IMR-90 (cell line): ENCODE measurements at regions not wholly inside any gene's neighbourhood (a gene's known extent, or its start where the extent isn't known, plus 50 kb on each side); places are given as distances from the start of the nearest gene placed in this dataset.

ENCODE experiments used
- ATAC-seq: fragments of 200-7000 bp; cut with Tn5 transposase; 2 replicates; pipeline ENCODE4 v1.9.1; 2020; ENCODE audit warnings: low read depth, mild to moderate bottlenecking, moderate library complexity
- BruUV-seq: library from RNA; stranded (reverse); fragments of 400-500 nt; replicated peaks from 2 replicates; lab custom pipeline; 2021; lab: Mats Ljungman, UMichigan
- CTCF ChIA-PET: fragments of 300-600 bp; formaldehyde crosslinking; extraction: SDS; loops from one replicate; lab custom pipeline; 2021; ENCODE audit warnings: antibody characterized with exemption; lab: Yijun Ruan, JAX
- POLR2A ChIA-PET: fragments of 300-600 bp; sonication (Branson Sonifier 250); formaldehyde crosslinking; loops from one replicate; lab custom pipeline; 2022; ENCODE audit warnings: antibody characterized with exemption; ENCODE audit not compliant: unreplicated experiment; lab: Charles Lee
- DNase-seq: peaks from one replicate; pipeline ENCODE4 v3.0.0; 2013
- H2AFZ ChIP-seq: replicated peaks from 2 replicates; pipeline ENCODE3; 2013; ENCODE audit warnings: low read length, mild to moderate bottlenecking; ENCODE audit not compliant: poor library complexity
- H2AK5ac ChIP-seq: 2 replicates; pipeline ENCODE4 v1.6.1; 2013; ENCODE audit warnings: low read depth, low read length, inconsistent platforms
- H2AK9ac ChIP-seq: replicated peaks from 2 replicates; pipeline ENCODE3; 2013; ENCODE audit warnings: mild to moderate bottlenecking, low read depth, low read length, moderate library complexity; ENCODE audit not compliant: poor library complexity
- H2BK120ac ChIP-seq: 2 replicates; pipeline ENCODE4 v1.6.1; 2013; ENCODE audit warnings: low read depth, low read length, inconsistent platforms
- H2BK15ac ChIP-seq: 3 replicates; pipeline ENCODE4 v1.6.1; 2013; ENCODE audit warnings: low read depth, low read length, inconsistent platforms
- H2BK20ac ChIP-seq: 2 replicates; pipeline ENCODE4 v1.6.1; 2013; ENCODE audit warnings: low read depth, mild to moderate bottlenecking, inconsistent platforms, low read length, moderate library complexity
- H2BK5ac ChIP-seq: 2 replicates; pipeline ENCODE4 v1.6.1; 2013; ENCODE audit warnings: mild to moderate bottlenecking, low read depth, low read length, inconsistent platforms; ENCODE audit not compliant: poor library complexity, severe bottlenecking
- H3K14ac ChIP-seq: replicated peaks from 2 replicates; pipeline ENCODE4 v1.6.1; 2013; ENCODE audit warnings: low read depth, low read length, inconsistent platforms
- H3K18ac ChIP-seq: 2 replicates; pipeline ENCODE4 v1.6.1; 2013; ENCODE audit warnings: low read depth, low read length, control low read depth
- H3K23ac ChIP-seq: 2 replicates; pipeline ENCODE4 v1.6.1; 2013; ENCODE audit warnings: low read depth, low read length, inconsistent platforms
- H3K27ac ChIP-seq: 2 replicates; pipeline ENCODE4 v1.5.1; 2013; ENCODE audit warnings: mild to moderate bottlenecking, control low read depth, low read length; ENCODE audit not compliant: insufficient read depth
- H3K27me3 ChIP-seq: 2 replicates; pipeline ENCODE4 v1.6.1; 2013; ENCODE audit warnings: low read length; ENCODE audit not compliant: control insufficient read depth, insufficient read depth
- H3K36me3 ChIP-seq: 2 replicates; pipeline ENCODE4 v1.6.1; 2013; ENCODE audit warnings: low read length, mixed read lengths; ENCODE audit not compliant: control insufficient read depth, insufficient read depth
- H3K4ac ChIP-seq: 2 replicates; pipeline ENCODE4 v1.6.1; 2013; ENCODE audit warnings: low read depth, low read length, inconsistent platforms
- H3K4me1 ChIP-seq: 2 replicates; pipeline ENCODE4 v1.6.1; 2013; ENCODE audit warnings: low read length, mixed read lengths; ENCODE audit not compliant: control insufficient read depth, insufficient read depth
- H3K4me2 ChIP-seq: 2 replicates; pipeline ENCODE4 v1.6.1; 2013; ENCODE audit warnings: low read depth, mild to moderate bottlenecking, control low read depth, low read length, moderate library complexity
- H3K4me3 ChIP-seq: 2 replicates; pipeline ENCODE4 v1.5.1; 2013; ENCODE audit warnings: low read depth, mild to moderate bottlenecking, control low read depth, low read length, moderate library complexity; ENCODE audit not compliant: insufficient read depth
- H3K56ac ChIP-seq: 2 replicates; pipeline ENCODE4 v1.6.1; 2013; ENCODE audit warnings: low read length, inconsistent platforms; ENCODE audit not compliant: insufficient read depth; ENCODE audit errors: extremely low read depth
- H3K79me1 ChIP-seq, 2 experiments: 2 replicates each; pipeline ENCODE4 v1.6.1; 2013; ENCODE audit warnings: low read length in 2 of 2, inconsistent platforms in 1 of 2, low read depth in 1 of 2
- H3K9ac ChIP-seq: 2 replicates; pipeline ENCODE4 v1.6.1; 2013; ENCODE audit warnings: low read depth, low read length, control low read depth
- H3K9me1 ChIP-seq: 2 replicates; pipeline ENCODE4 v1.6.1; 2013; ENCODE audit warnings: low read length, inconsistent platforms; ENCODE audit not compliant: insufficient read depth
- H3K9me3 ChIP-seq: 2 replicates; pipeline ENCODE4 v1.6.1; 2013; ENCODE audit warnings: low read length; ENCODE audit not compliant: control insufficient read depth, insufficient read depth
- H4K20me1 ChIP-seq: 2 replicates; pipeline ENCODE4 v1.6.1; 2013; ENCODE audit warnings: low read length, inconsistent platforms; ENCODE audit not compliant: insufficient read depth
- H4K5ac ChIP-seq: 2 replicates; pipeline ENCODE4 v1.6.1; 2013; ENCODE audit warnings: mild to moderate bottlenecking, low read depth, low read length, control low read depth
- H4K8ac ChIP-seq, 2 experiments: 2 replicates each; pipeline ENCODE4 v1.6.1; 2013; ENCODE audit warnings: low read depth in 2 of 2, low read length in 2 of 2, control low read depth in 1 of 2, inconsistent platforms in 1 of 2
- H4K91ac ChIP-seq: 2 replicates; pipeline ENCODE4 v1.6.1; 2013; ENCODE audit warnings: low read depth, low read length, inconsistent platforms; ENCODE audit not compliant: insufficient read depth
- CEBPB ChIP-seq: IDR thresholded peaks from 2 replicates; pipeline ENCODE4 v1.6.1; 2012; ENCODE audit warnings: low read depth, low read length, improper control_type of control experiment
- RAD21 ChIP-seq: IDR thresholded peaks from 2 replicates; pipeline ENCODE4 v1.6.1; 2012; ENCODE audit warnings: low read length, improper control_type of control experiment
- RFX5 ChIP-seq: IDR thresholded peaks from 2 replicates; pipeline ENCODE4 v1.8.0; 2012; ENCODE audit warnings: low read depth, mild to moderate bottlenecking, low read length, moderate library complexity
- SMC3 ChIP-seq: fragments of 150-350 bp; IDR thresholded peaks from 2 replicates; pipeline ENCODE4 v1.6.1; 2016; ENCODE audit warnings: low read depth, mild to moderate bottlenecking, antibody characterized with exemption, low read length, moderate library complexity
- dilution Hi-C: fragments of 300-500 bp; cut with HindIII; formaldehyde crosslinking; loops from one replicate; pipeline ENCODE4 v1.14.3; 2018; ENCODE audit warnings: low sequenced_read_pairs; ENCODE audit not compliant: unreplicated experiment
- in situ Hi-C: fragments of 300-500 bp; cut with MboI; formaldehyde crosslinking; loops from 3 replicates; pipeline ENCODE4 v1.14.3; 2019; ENCODE audit warnings: low sequenced_read_pairs, inconsistent platforms, mixed read lengths
- intact Hi-C: fragments of 100-400 bp; cut with micrococcal nuclease; formaldehyde crosslinking; loops from 2 replicates; pipeline ENCODE4 v1.10.0; 2022

GRCh38 chr4:171621646-171622045, 191.6 kb upstream of the GALNTL6 start:
- peaks cover 5% of the 10 kb centered on the region for H3K9me3 ChIP-seq
- H3K27me3 ChIP-seq: no peaks in the 10 kb centered on the region
- no peaks in the 10 kb centered on the region for H3K79me1 ChIP-seq
- no peak overlapping the region for H2AK9ac ChIP-seq
- ChIA-PET CTCF (no interaction called here), POLR2A (no interaction called here)
- no peak overlapping the region for H2BK20ac ChIP-seq
- H3K56ac ChIP-seq: no peak overlapping the region
- dilution Hi-C loops (no loop called here), in situ Hi-C loops (no loop called here), intact Hi-C loops (no loop called here)
- H4K91ac ChIP-seq: no peak overlapping the region
- H4K5ac ChIP-seq: no peak overlapping the region
- no peak for TF ChIP-seq CEBPB
- TF ChIP-seq SMC3: no peak
- TF ChIP-seq RFX5: no peak
- no peak for TF ChIP-seq RAD21
- DNase-seq (no peak), ATAC-seq (no peak)
- H2BK5ac ChIP-seq: no peak overlapping the region
- H3K9me1 ChIP-seq: no peaks in the 10 kb centered on the region
- H3K4me1 ChIP-seq: no peaks in the 10 kb centered on the region
- no peak overlapping the region for H3K4me2 ChIP-seq
- H2BK120ac ChIP-seq: no peak overlapping the region
- no peak overlapping the region for H3K18ac ChIP-seq
- H2AFZ ChIP-seq: no peak overlapping the region
- H2BK15ac ChIP-seq: no peak overlapping the region
- no peak overlapping the region for H4K8ac ChIP-seq
- no peak overlapping the region for H3K23ac ChIP-seq
- H3K4ac ChIP-seq: no peak overlapping the region
- H3K27ac ChIP-seq: no peak overlapping the region
- H3K9ac ChIP-seq: no peak overlapping the region
- H3K14ac ChIP-seq: no peak overlapping the region
- BruUV-seq: no TSS peak
- no peak overlapping the region for H3K4me3 ChIP-seq
- no peaks in the 10 kb centered on the region for H4K20me1 ChIP-seq
- H2AK5ac ChIP-seq: no peak overlapping the region
- no peaks in the 10 kb centered on the region for H3K36me3 ChIP-seq
